Stomach (tissue), 4 donors: ENCODE measurements at regions not wholly inside any gene's neighbourhood (a gene's known extent, or its start where the extent isn't known, plus 50 kb on each side); places are given as distances from the start of the nearest gene placed in this dataset.

Experiments
- EP300 ChIP-seq: sonication (generic); formaldehyde crosslinking; IDR thresholded peaks from one replicate; pipeline ENCODE4 v1.6.1; 2017; ENCODE audit warnings: antibody characterized with exemption
- POLR2A ChIP-seq, 4 donors: fragments of 450-650 bp; IDR thresholded peaks; one replicate each; pipeline ENCODE4 v1.6.1; 2016; ENCODE audit warnings: antibody characterized with exemption in 4 of 4, control low read depth in 2 of 4, mild to moderate bottlenecking in 1 of 4, moderate library complexity in 1 of 4

- TF ChIP-seq POLR2A (IDR thresholded peaks at IDR 0.05) (no peak), EP300 (no peak)
Measured at GRCh38 chr3:177345973-177346503, 148.8 kb upstream of the TBL1XR1 start.
